DND-41 (cell line): ENCODE measurements at regions not wholly inside any gene's neighbourhood (a gene's known extent, or its start where the extent isn't known, plus 50 kb on each side); places are given as distances from the start of the nearest gene placed in this dataset.

Experiments used
- ATAC-seq: fragments of 200-7000 bp; cut with Tn5 transposase; 3 replicates; pipeline ENCODE4 v1.9.1; 2021; ENCODE audit warnings: low read depth; ENCODE audit not compliant: insufficient read depth
- DNase-seq: peaks from one replicate; pipeline ENCODE4 v3.0.0-alpha.2; 2020
- H2AFZ ChIP-seq: 2 replicates; pipeline ENCODE4 v1.6.0; 2012; ENCODE audit warnings: low read depth, low read length
- H3K27ac ChIP-seq: 2 replicates; pipeline ENCODE4 v1.5.1; 2012; ENCODE audit warnings: low read length, inconsistent platforms
- H3K27me3 ChIP-seq: fragments of 200-600 bp; sonication (generic); 2 replicates; pipeline ENCODE4 v1.6.0; 2012; ENCODE audit warnings: low read length, mild to moderate bottlenecking, inconsistent platforms; ENCODE audit not compliant: insufficient read depth, poor library complexity
- H3K36me3 ChIP-seq: 2 replicates; pipeline ENCODE4 v1.5.1; 2012; ENCODE audit warnings: low read length, inconsistent platforms; ENCODE audit not compliant: insufficient read depth
- H3K4me1 ChIP-seq: 2 replicates; pipeline ENCODE4 v1.5.1; 2012; ENCODE audit warnings: mild to moderate bottlenecking, low read length; ENCODE audit not compliant: insufficient read depth
- H3K4me2 ChIP-seq: 2 replicates; pipeline ENCODE4 v1.6.0; 2012; ENCODE audit warnings: mild to moderate bottlenecking, moderate library complexity, low read length, inconsistent platforms; ENCODE audit not compliant: insufficient read depth
- H3K4me3 ChIP-seq, 2 experiments: fragments of 200-600 bp in 1 of 2; shearing (Covaris generic) in 1 of 2; 2 replicates each; pipeline ENCODE4 v1.5.1; 2012 to 2016; ENCODE audit warnings: inconsistent platforms in 2 of 2, low read length in 2 of 2, mild to moderate bottlenecking in 2 of 2, low read depth in 1 of 2, moderate library complexity in 1 of 2
- H3K79me2 ChIP-seq: 2 replicates; pipeline ENCODE4 v1.6.0; 2012; ENCODE audit warnings: low read length, inconsistent platforms; ENCODE audit not compliant: insufficient read depth
- H3K9ac ChIP-seq: 2 replicates; pipeline ENCODE4 v1.6.0; 2012; ENCODE audit warnings: low read depth, mild to moderate bottlenecking, inconsistent platforms, low read length, moderate library complexity
- H3K9me3 ChIP-seq: 2 replicates; pipeline ENCODE4 v1.5.1; 2012; ENCODE audit warnings: low read length, moderate library complexity, mild to moderate bottlenecking, inconsistent platforms; ENCODE audit not compliant: insufficient read depth, severe bottlenecking
- H4K20me1 ChIP-seq: 2 replicates; pipeline ENCODE4 v1.6.0; 2012; ENCODE audit warnings: low read length; ENCODE audit not compliant: insufficient read depth
- EZH2 ChIP-seq: IDR thresholded peaks from 3 replicates; pipeline ENCODE4 v1.6.1; 2012; ENCODE audit warnings: borderline replicate concordance, low read depth, mild to moderate bottlenecking, moderate library complexity, low read length, inconsistent platforms; ENCODE audit not compliant: severe bottlenecking
- TF ChIP-seq, protein P1 (sequence below): IDR thresholded peaks from 2 replicates; pipeline ENCODE4 v1.5.1; 2012; ENCODE audit warnings: borderline replicate concordance, low read length, moderate library complexity, mild to moderate bottlenecking; ENCODE audit not compliant: poor library complexity, severe bottlenecking; ENCODE audit errors: extremely low read depth

DNA sequence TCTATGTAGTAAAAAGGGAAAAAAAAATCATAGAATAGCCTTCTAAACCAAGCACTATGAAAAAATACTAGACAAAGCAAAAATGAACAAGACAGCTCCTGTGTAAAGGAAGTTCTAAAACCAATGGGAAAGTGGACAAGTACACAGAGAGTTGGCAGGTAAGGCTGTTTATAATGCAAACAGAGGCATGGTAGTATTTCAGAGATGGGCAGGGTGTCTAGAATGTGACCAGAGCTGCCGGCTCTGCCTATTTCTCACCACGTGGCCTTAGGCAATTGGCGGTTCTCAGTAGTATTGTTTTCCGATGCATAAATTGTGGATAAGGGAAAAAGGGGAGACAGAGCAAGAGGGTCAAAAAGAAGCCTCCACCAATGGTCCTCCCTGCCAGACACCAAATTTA, 173.6 kb downstream of the ANKRD30B start:
- Histone ChIP-seq H3K4me3 (no peak overlapping the region), H2AFZ (no peak overlapping the region), H4K20me1 (no peaks in the 10 kb centered on the region), H3K79me2 (no peaks in the 10 kb centered on the region), H3K9me3 (no peaks in the 10 kb centered on the region), H3K4me1 (no peaks in the 10 kb centered on the region), H3K9ac (no peak overlapping the region), H3K4me2 (no peak overlapping the region), H3K27ac (no peak overlapping the region), H3K27me3 (no peaks in the 10 kb centered on the region), H3K36me3 (no peaks in the 10 kb centered on the region)
- no peak for ATAC-seq
- no peak for DNase-seq
- TF ChIP-seq EZH2: no peak
- TF ChIP-seq, protein P1, sequence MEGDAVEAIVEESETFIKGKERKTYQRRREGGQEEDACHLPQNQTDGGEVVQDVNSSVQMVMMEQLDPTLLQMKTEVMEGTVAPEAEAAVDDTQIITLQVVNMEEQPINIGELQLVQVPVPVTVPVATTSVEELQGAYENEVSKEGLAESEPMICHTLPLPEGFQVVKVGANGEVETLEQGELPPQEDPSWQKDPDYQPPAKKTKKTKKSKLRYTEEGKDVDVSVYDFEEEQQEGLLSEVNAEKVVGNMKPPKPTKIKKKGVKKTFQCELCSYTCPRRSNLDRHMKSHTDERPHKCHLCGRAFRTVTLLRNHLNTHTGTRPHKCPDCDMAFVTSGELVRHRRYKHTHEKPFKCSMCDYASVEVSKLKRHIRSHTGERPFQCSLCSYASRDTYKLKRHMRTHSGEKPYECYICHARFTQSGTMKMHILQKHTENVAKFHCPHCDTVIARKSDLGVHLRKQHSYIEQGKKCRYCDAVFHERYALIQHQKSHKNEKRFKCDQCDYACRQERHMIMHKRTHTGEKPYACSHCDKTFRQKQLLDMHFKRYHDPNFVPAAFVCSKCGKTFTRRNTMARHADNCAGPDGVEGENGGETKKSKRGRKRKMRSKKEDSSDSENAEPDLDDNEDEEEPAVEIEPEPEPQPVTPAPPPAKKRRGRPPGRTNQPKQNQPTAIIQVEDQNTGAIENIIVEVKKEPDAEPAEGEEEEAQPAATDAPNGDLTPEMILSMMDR: no peak

DNA sequence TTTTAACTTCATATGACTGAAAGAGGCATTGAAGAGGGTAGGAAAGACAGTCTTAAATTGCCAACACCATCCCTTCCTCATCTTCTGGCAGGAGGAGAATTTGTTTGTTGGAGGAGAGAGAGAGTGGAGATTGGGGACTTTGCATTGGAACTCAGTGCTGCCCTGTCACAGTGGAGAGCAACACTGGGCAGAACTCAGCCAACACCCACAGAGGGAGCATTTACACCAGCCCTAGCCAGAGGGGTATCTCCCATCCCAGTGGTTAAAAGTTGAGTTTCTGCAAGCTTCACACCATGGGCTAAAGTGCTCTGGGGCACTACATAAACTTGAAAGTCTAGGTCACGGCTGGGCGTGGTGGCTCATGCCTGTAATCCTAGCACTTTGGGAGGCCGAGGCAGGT, 174.1 kb downstream of the ANKRD30B start:
- H3K4me2 ChIP-seq: no peak overlapping the region
- no peak overlapping the region for H2AFZ ChIP-seq
- H3K9ac ChIP-seq: no peak overlapping the region
- H3K27me3 ChIP-seq: no peaks in the 10 kb centered on the region
- TF ChIP-seq, protein P1: no peak
- no peak for TF ChIP-seq EZH2
- H3K79me2 ChIP-seq: no peaks in the 10 kb centered on the region
- H3K9me3 ChIP-seq: no peaks in the 10 kb centered on the region
- ATAC-seq: no peak
- no peak overlapping the region for H3K4me3 ChIP-seq
- H3K4me1 ChIP-seq: no peaks in the 10 kb centered on the region
- no peak overlapping the region for H3K27ac ChIP-seq
- H3K36me3 ChIP-seq: no peaks in the 10 kb centered on the region
- H4K20me1 ChIP-seq: no peaks in the 10 kb centered on the region
- DNase-seq: no peak

DNA sequence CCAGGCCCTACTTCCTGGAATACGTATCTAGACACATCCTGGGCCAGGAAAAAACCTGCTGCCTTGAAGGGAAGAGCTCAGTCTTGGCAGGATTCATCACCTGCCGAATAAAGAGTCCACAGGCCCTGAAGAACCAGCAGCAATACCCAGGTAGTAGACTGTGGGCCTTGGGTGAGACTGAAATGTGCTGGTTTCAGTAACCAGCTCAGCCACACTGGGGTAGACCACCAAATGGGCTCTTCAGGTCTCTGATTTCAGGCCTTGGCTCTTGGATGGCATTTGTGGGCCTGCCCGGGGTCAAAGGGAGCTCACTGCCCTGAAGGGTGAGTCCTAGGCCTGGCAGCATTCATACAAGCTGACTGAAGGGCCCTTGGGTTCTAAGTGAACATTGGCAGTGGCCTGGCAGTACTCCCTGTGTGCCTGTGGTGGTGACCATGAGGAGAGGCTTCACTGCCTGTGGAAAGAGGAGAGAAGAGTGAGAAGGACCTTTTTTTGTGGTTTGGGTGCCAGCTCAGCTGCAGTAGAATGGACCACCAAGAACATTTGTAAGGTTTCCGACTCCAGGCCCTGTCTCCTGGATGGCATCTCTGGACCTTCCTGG, 175.1 kb downstream of the ANKRD30B start:
- Histone ChIP-seq H3K9me3 (no peaks in the 10 kb centered on the region), H3K27me3 (no peaks in the 10 kb centered on the region), H3K36me3 (no peaks in the 10 kb centered on the region), H3K27ac (no peak overlapping the region), H3K79me2 (no peaks in the 10 kb centered on the region), H2AFZ (no peak overlapping the region), H3K4me3 (no peak overlapping the region), H3K9ac (no peak overlapping the region), H3K4me1 (no peaks in the 10 kb centered on the region), H3K4me2 (no peak overlapping the region), H4K20me1 (no peaks in the 10 kb centered on the region)
- TF ChIP-seq, protein P1: no peak
- no peak for TF ChIP-seq EZH2
- ATAC-seq: no peak
- no peak for DNase-seq

DNA sequence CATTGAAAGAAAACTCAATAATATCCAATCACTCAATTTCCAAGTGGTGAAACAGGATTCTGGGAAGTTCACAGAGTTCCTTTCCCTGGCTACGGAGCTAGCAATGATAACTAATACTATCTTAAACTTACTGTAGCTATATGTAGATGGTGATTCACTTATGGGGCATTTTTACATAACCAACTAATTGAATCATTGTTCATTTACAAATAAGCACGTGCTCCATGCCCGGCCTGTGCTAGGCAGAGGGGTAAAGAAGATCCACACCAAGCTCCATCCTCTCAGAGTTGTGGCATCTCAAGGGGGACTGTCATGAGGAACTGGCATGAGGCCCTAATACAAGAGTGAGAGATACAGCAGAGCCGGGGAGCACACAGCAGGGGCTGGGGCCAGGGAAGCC, 176.3 kb downstream of the ANKRD30B start:
- ATAC-seq (no peak), DNase-seq (no peak)
- no peak overlapping the region for H3K9ac ChIP-seq
- TF ChIP-seq, protein P1: no peak
- TF ChIP-seq EZH2: no peak
- H4K20me1 ChIP-seq: no peaks in the 10 kb centered on the region
- H3K27ac ChIP-seq: no peak overlapping the region
- no peaks in the 10 kb centered on the region for H3K79me2 ChIP-seq
- no peaks in the 10 kb centered on the region for H3K9me3 ChIP-seq
- H3K36me3 ChIP-seq: no peaks in the 10 kb centered on the region
- H3K27me3 ChIP-seq: no peaks in the 10 kb centered on the region
- no peaks in the 10 kb centered on the region for H3K4me1 ChIP-seq
- no peak overlapping the region for H2AFZ ChIP-seq
- H3K4me3 ChIP-seq: no peak overlapping the region
- H3K4me2 ChIP-seq: no peak overlapping the region
